Choroid plexus epithelial cell (primary cell): ENCODE measurements at regions not wholly inside any gene's neighbourhood (a gene's known extent, or its start where the extent isn't known, plus 50 kb on each side); places are given as distances from the start of the nearest gene placed in this dataset.

Experiments
- DNase-seq: peaks from one replicate; pipeline ENCODE4 v3.0.0-alpha.2; 2010; ENCODE audit warnings: low read depth
- H3K4me3 ChIP-seq: 2 replicates; pipeline ENCODE4 v1.5.1; 2011; ENCODE audit warnings: low read depth, mild to moderate bottlenecking, control low read depth, low read length, moderate library complexity
- TF ChIP-seq, protein P1 (sequence below): conservative IDR thresholded peaks from 2 replicates; pipeline ENCODE4 v1.5.1; 2011; ENCODE audit warnings: low read depth, mild to moderate bottlenecking, control low read depth, inconsistent platforms, low read length, moderate library complexity

DNA sequence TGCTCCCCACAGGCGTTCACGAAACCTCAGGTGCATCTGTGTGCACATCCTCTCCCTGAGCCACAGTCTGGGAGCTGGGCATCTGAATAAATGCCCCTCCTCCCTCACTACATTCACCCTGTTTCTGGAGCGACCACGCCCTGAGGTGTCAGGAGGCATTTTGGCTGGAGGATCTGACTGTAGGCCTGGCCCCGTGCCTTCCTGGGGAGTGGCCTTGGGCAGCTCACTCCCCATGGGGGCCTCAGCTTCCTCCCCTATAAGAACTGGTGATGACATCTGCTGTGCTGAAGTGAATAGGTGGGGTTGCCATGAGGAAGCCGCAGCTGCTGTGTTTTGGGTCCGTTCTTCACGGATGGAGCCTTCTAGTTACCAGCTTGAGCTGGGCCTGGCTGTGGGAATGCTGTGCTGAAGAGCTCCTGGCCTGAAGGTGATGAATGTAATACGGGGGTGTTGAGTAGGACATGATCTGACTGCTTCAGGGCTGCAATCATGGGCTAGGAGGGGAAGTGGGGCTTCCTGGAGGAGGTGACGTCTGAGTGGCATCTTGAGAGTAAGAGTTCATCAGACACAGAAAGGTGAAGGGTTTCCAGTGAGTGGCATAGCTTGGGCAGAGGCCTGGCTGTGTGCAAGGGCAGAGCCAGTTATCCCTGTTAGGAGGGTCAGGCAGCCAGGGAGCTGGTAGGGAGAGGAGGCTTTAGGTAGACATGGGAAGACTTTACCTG lies 58.2 kb downstream of the GLI2 start:
- no peak for DNase-seq
- TF ChIP-seq, protein P1, sequence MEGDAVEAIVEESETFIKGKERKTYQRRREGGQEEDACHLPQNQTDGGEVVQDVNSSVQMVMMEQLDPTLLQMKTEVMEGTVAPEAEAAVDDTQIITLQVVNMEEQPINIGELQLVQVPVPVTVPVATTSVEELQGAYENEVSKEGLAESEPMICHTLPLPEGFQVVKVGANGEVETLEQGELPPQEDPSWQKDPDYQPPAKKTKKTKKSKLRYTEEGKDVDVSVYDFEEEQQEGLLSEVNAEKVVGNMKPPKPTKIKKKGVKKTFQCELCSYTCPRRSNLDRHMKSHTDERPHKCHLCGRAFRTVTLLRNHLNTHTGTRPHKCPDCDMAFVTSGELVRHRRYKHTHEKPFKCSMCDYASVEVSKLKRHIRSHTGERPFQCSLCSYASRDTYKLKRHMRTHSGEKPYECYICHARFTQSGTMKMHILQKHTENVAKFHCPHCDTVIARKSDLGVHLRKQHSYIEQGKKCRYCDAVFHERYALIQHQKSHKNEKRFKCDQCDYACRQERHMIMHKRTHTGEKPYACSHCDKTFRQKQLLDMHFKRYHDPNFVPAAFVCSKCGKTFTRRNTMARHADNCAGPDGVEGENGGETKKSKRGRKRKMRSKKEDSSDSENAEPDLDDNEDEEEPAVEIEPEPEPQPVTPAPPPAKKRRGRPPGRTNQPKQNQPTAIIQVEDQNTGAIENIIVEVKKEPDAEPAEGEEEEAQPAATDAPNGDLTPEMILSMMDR, result no peak
- H3K4me3 ChIP-seq, result no peak overlapping the region

DNA sequence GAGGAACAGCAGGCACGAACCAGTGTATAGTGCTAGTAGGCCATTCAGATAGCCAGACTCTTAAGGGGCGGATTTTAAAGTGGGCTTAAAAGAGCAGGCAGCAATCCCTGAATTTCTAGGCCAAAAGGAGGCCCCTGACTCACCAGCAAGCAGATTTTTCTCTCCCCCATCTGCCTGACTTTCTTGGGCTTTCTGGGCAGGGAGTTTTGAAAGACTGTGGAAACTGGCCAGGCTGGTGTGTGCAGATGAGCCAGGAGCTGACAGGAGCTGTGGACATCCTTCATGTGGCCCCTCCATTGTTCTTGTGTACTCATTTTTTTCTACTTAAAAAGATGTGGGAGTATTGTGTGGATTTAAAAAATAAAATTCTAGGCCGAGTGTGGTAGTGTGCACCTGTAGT lies 59.0 kb downstream of the GLI2 start:
- H3K4me3 ChIP-seq, result no peak overlapping the region
- TF ChIP-seq, protein P1, result no peak
- peak; percentile 47 for DNase-seq

DNA sequence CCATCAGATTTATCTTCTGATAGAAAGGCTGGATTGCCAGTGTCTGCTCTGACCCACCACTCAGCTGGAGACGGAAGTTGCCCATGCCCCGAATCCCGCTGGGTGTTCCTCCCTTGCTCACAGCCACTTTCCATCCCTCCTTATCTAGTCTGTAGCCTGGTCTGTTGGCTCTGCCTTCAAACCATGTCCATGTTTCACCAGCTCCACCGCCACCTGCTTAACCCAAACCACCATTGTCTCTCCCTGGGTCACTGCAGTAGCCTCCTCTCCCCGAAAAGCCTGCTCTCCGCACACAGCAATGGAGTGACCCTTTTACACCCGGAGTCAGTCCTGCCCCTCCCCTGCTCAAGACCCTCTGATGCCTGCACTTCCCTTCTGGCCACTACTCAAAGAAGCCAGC lies 60.4 kb downstream of the GLI2 start:
- TF ChIP-seq, protein P1, result no peak
- H3K4me3 ChIP-seq, result no peak overlapping the region
- DNase-seq, result no peak

DNA sequence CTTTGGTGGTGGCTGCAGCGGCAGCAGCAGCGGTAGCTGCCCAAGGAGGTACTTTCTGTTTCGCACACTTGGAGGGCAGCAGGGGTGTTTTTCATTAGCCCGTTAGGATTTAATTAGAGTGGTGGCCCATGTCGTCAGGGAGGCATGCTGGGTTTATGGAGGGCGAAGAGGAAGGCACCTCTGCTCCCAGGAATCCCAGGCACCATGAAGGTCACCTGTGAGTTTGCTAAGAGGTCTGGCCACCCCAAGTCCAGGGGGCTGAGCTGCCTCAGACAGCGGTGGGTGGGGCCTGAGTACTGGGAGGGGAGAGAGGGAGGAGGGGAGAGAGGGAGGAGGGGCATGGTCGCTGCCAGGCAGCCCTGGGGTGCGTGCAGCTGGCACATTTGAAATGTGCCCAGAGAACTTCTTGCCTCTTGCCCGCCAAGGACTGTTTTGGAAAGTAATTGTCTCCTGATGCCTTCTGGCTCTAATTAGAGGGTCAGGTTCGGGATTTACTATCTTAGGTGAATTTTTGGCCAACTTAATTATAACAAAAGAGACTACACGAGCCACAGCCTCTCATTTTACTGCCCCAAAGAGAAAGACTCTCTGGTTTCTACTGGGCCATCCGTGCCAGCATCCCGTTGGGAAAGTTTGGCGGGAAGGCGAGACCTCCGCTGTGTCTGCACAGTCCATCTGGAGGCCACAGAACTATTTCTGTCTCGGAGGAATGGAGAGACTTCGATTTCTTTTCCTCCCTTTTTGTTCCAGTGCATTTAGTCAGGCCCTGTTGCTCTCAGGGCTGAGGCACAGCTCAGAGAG lies 62.0 kb downstream of the GLI2 start:
- H3K4me3 ChIP-seq, result no peak overlapping the region
- no peak for DNase-seq
- TF ChIP-seq, protein P1, result no peak

DNA sequence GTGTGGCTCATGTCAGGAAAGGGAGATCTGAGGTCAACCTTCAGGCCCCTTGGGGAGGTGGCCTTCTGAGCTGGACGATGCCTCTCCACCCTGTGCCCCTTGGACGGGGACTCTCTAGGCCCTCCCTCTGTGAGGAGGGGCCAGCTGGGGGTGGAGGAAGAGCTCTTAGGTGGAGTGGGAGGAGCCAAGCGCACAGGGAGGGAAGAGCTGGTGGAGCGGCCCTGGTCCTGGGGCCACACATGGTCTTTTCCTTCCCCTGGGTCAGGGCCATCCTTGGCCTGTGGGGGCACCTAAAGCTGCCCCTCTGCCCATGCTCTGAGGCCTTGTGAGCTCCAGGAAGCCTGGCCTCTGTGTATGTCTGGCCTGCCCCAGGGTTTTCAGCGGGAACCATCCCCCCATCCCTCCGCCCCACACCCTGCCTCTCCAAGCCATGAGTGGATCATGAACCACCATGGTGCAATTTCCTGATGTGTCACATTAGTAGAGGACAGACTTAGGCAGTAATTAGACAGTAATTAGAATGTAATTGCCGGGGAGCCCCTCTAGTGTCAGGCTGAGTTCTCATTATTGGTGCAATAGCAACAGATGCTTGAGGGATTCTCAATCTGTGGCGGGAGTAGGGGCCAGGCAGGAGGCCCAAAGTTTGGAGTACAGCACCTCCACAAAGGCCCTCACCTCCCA lies 63.0 kb downstream of the GLI2 start:
- no peak for DNase-seq

DNA sequence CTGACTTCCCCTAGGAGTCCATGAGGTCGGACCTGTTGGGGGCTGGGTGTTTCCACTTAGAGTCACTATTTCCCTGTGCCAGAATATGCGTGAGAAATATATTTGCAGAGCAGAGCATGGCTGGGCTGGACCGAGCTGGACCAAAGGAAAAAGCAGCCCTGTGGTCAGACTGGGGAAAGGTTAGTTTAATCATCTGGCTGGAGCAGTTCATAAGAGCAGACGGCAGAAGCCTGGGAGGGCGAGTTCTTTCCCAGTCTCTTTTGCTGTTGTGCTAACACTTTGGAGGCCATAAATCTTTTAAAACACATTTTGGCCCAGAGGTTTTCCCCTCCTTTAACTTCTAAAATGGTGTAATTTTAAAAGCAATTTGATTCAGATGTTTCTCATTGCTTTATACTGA lies 66.5 kb downstream of the GLI2 start:
- DNase-seq, result no peak
- no peak overlapping the region for H3K4me3 ChIP-seq
- TF ChIP-seq, protein P1, result no peak

More for the DNA sequence above, 63.0 kb downstream of the GLI2 start:
- TF ChIP-seq, protein P1, result no peak
- H3K4me3 ChIP-seq, result no peak overlapping the region
